GM18520 (cell line): ENCODE measurements at regions not wholly inside any gene's neighbourhood (a gene's known extent, or its start where the extent isn't known, plus 50 kb on each side); places are given as distances from the start of the nearest gene placed in this dataset.
"Not testable (repeated sequence)": the region's sequence is repeated elsewhere in the genome, so short reads cannot be mapped to it uniquely, and the experiment has no call there.

Source experiments
- ATAC-seq: cut with Tn5 transposase; IDR thresholded peaks from one replicate; pipeline ENCODE4 v1.9.1; 2021; ENCODE audit not compliant: unreplicated experiment

GRCh38 chr6:92648364-92649086, 770.8 kb downstream of the EPHA7 start:
- no peak for ATAC-seq

GRCh38 chr6:92647630-92648029, 771.7 kb downstream of the EPHA7 start:
- no peak for ATAC-seq

- ATAC-seq = not testable (repeated sequence)
Measured at GRCh38 chr6:92644104-92644791, 775.1 kb downstream of the EPHA7 start.

- ATAC-seq = no peak
Measured at GRCh38 chr6:92635553-92636153, 783.7 kb downstream of the EPHA7 start.

- ATAC-seq = no peak
Measured at GRCh38 chr6:92634561-92634960, 784.8 kb downstream of the EPHA7 start.

- ATAC-seq = no peak
Measured at GRCh38 chr6:92623431-92623830, 795.9 kb downstream of the EPHA7 start.

- no peak for ATAC-seq
Measured at GRCh38 chr6:92617721-92618120, 801.6 kb downstream of the EPHA7 start.

- ATAC-seq = no peak
Measured at GRCh38 chr6:92608751-92609150, 810.6 kb downstream of the EPHA7 start.

GRCh38 chr6:92593201-92593600, 826.2 kb downstream of the EPHA7 start:
- no peak for ATAC-seq

GRCh38 chr6:92589996-92590395, 829.4 kb downstream of the EPHA7 start:
- ATAC-seq = no peak

- no peak for ATAC-seq
Measured at GRCh38 chr6:92588148-92588547, 831.2 kb downstream of the EPHA7 start.

- ATAC-seq = no peak
Measured at GRCh38 chr6:92587525-92587924, 831.8 kb downstream of the EPHA7 start.

- ATAC-seq = no peak
Measured at GRCh38 chr6:92586236-92586977, 833.0 kb downstream of the EPHA7 start.

GRCh38 chr6:92582211-92582610, 837.1 kb downstream of the EPHA7 start:
- ATAC-seq = no peak

GRCh38 chr6:92577077-92577719, 842.2 kb downstream of the EPHA7 start:
- ATAC-seq = no peak

GRCh38 chr6:92568541-92568940, 850.8 kb downstream of the EPHA7 start:
- no peak for ATAC-seq

- ATAC-seq = no peak
Measured at GRCh38 chr6:92566632-92567031, 852.7 kb downstream of the EPHA7 start.

- ATAC-seq = no peak
Measured at GRCh38 chr6:92564376-92564775, 855.0 kb downstream of the EPHA7 start.

- no peak for ATAC-seq
Measured at GRCh38 chr6:92559611-92560010, 859.7 kb downstream of the EPHA7 start.

- ATAC-seq = no peak
Measured at GRCh38 chr6:92559003-92559402, 860.4 kb downstream of the EPHA7 start.

- no peak for ATAC-seq
Measured at GRCh38 chr6:92550501-92550900, 868.9 kb downstream of the EPHA7 start.
